ENCODE measurements at regions not wholly inside any gene's neighbourhood (a gene's known extent, or its start where the extent isn't known, plus 50 kb on each side); places are given as distances from the start of the nearest gene placed in this dataset.
A peak's percentile ranks its signal among the peaks of the same experiment; 100 is the strongest.
"Not testable (repeated sequence)": the region's sequence is repeated elsewhere in the genome, so short reads cannot be mapped to it uniquely, and the experiment has no call there.

- H3K4me3 ChIP-seq (ENCODE audit: low read length) = no peak overlapping the region
- no peak for DNase-seq (ENCODE audit: low read depth, low spot score)
Measured at GRCh38 chr7:42729053-42729765, 182.7 kb downstream of the C7orf25 start.

GRCh38 chr7:42727451-42727850 is 184.4 kb downstream of the C7orf25 start:
- H3K4me3 ChIP-seq (ENCODE audit: low read length) = no peak overlapping the region
- DNase-seq (ENCODE audit: low read depth, low spot score) = no peak

- DNase-seq (ENCODE audit: low read depth, low spot score) = no peak
- no peak overlapping the region for H3K4me3 ChIP-seq (ENCODE audit: low read length)
Measured at GRCh38 chr7:42726066-42726785, 185.6 kb downstream of the C7orf25 start.

GRCh38 chr7:42722716-42723115 is 189.2 kb downstream of the C7orf25 start:
- no peak overlapping the region for H3K4me3 ChIP-seq (ENCODE audit: low read length)
- no peak for DNase-seq (ENCODE audit: low read depth, low spot score)

GRCh38 chr7:42722198-42722597 is 189.7 kb downstream of the C7orf25 start:
- DNase-seq (ENCODE audit: low read depth, low spot score) = no peak
- no peak overlapping the region for H3K4me3 ChIP-seq (ENCODE audit: low read length)

- no peak overlapping the region for H3K4me3 ChIP-seq (ENCODE audit: low read length)
- peak; percentile 41 for DNase-seq (ENCODE audit: low read depth, low spot score)
Measured at GRCh38 chr7:42720991-42721796, 190.7 kb downstream of the C7orf25 start.

GRCh38 chr7:42720012-42720411 is 191.9 kb downstream of the C7orf25 start:
- no peak overlapping the region for H3K4me3 ChIP-seq (ENCODE audit: low read length)
- DNase-seq (ENCODE audit: low read depth, low spot score) = no peak

GRCh38 chr7:42718466-42718865 is 193.4 kb downstream of the C7orf25 start:
- DNase-seq (ENCODE audit: low read depth, low spot score); H3K4me3 ChIP-seq (ENCODE audit: low read length): not testable (repeated sequence)

GRCh38 chr7:42714356-42714755 is 197.5 kb downstream of the C7orf25 start:
- DNase-seq (ENCODE audit: low read depth, low spot score) = no peak
- H3K4me3 ChIP-seq (ENCODE audit: low read length) = no peak overlapping the region

- H3K4me3 ChIP-seq (ENCODE audit: low read length) = no peak overlapping the region
- no peak for DNase-seq (ENCODE audit: low read depth, low spot score)
Measured at GRCh38 chr7:42709284-42709683, 202.6 kb downstream of the C7orf25 start.

GRCh38 chr7:42704710-42705109 is 207.2 kb downstream of the C7orf25 start:
- no peak for DNase-seq (ENCODE audit: low read depth, low spot score)
- no peak overlapping the region for H3K4me3 ChIP-seq (ENCODE audit: low read length)

- no peak for DNase-seq (ENCODE audit: low read depth, low spot score)
- no peak overlapping the region for H3K4me3 ChIP-seq (ENCODE audit: low read length)
Measured at GRCh38 chr7:42702647-42703046, 209.2 kb downstream of the C7orf25 start.

- H3K4me3 ChIP-seq (ENCODE audit: low read length) = no peak overlapping the region
- no peak for DNase-seq (ENCODE audit: low read depth, low spot score)
Measured at GRCh38 chr7:42700406-42701327, 211.2 kb downstream of the C7orf25 start.

- DNase-seq (ENCODE audit: low read depth, low spot score) = no peak
Measured at GRCh38 chr7:42699380-42700178, 212.3 kb downstream of the C7orf25 start.

GRCh38 chr7:42698600-42699374 is 213.1 kb downstream of the C7orf25 start:
- DNase-seq (ENCODE audit: low read depth, low spot score) = no peak

More at GRCh38 chr7:42699380-42700178, 212.3 kb downstream of the C7orf25 start:
- H3K4me3 ChIP-seq (ENCODE audit: low read length) = no peak overlapping the region

GRCh38 chr7:42694894-42695507 is 216.9 kb downstream of the C7orf25 start:
- no peak overlapping the region for H3K4me3 ChIP-seq (ENCODE audit: low read length)
- DNase-seq (ENCODE audit: low read depth, low spot score) = no peak

More at GRCh38 chr7:42698600-42699374, 213.1 kb downstream of the C7orf25 start:
- no peak overlapping the region for H3K4me3 ChIP-seq (ENCODE audit: low read length)

- H3K4me3 ChIP-seq (ENCODE audit: low read length) = no peak overlapping the region
- no peak for DNase-seq (ENCODE audit: low read depth, low spot score)
Measured at GRCh38 chr7:42693722-42694121, 218.1 kb downstream of the C7orf25 start.
